ENCODE measurements at regions not wholly inside any gene's neighbourhood (a gene's known extent, or its start where the extent isn't known, plus 50 kb on each side); places are given as distances from the start of the nearest gene placed in this dataset.

- Histone ChIP-seq H3K9me3 (ENCODE audit: insufficient read depth, low read depth, low read length) (no peaks in the 10 kb centered on the region), H3K4me1 (ENCODE audit: insufficient read depth, low read length) (no peaks in the 10 kb centered on the region), H3K36me3 (ENCODE audit: insufficient read depth, low read length) (no peaks in the 10 kb centered on the region), H3K9ac (ENCODE audit: low read length) (no peak overlapping the region), H3K4me2 (ENCODE audit: low read length) (no peak overlapping the region), H3K4me3 (ENCODE audit: insufficient read depth, low read depth, low read length) (no peak overlapping the region), H4K20me1 (ENCODE audit: insufficient read depth, low read length) (no peaks in the 10 kb centered on the region), H3K27me3 (ENCODE audit: insufficient read depth, low read length) (no peaks in the 10 kb centered on the region), H3K79me2 (ENCODE audit: insufficient read depth, low read length) (no peaks in the 10 kb centered on the region), H2AFZ (ENCODE audit: low read depth, low read length) (no peak overlapping the region), H3K27ac (ENCODE audit: low read depth, low read length) (no peak overlapping the region)
- no peaks in the 10 kb centered on the region for H3K27me3 Mint-ChIP-seq (ENCODE audit: low read depth, unreplicated experiment)
- H3K27ac Mint-ChIP-seq (ENCODE audit: unreplicated experiment) = no peak overlapping the region
- DNase-seq (ENCODE audit: low read depth) (no peak), FAIRE-seq (no peak)
- TF ChIP-seq, protein P1, sequence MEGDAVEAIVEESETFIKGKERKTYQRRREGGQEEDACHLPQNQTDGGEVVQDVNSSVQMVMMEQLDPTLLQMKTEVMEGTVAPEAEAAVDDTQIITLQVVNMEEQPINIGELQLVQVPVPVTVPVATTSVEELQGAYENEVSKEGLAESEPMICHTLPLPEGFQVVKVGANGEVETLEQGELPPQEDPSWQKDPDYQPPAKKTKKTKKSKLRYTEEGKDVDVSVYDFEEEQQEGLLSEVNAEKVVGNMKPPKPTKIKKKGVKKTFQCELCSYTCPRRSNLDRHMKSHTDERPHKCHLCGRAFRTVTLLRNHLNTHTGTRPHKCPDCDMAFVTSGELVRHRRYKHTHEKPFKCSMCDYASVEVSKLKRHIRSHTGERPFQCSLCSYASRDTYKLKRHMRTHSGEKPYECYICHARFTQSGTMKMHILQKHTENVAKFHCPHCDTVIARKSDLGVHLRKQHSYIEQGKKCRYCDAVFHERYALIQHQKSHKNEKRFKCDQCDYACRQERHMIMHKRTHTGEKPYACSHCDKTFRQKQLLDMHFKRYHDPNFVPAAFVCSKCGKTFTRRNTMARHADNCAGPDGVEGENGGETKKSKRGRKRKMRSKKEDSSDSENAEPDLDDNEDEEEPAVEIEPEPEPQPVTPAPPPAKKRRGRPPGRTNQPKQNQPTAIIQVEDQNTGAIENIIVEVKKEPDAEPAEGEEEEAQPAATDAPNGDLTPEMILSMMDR (IDR thresholded peaks at IDR 0.05; ENCODE audit: insufficient read depth, low read depth, low read length) = no peak
- TF ChIP-seq EZH2 (IDR thresholded peaks at IDR 0.05; ENCODE audit: insufficient read depth, low read length) = no peak
- H3K4me3 Mint-ChIP-seq (ENCODE audit: unreplicated experiment) = no peak overlapping the region
- H3K9me3 Mint-ChIP-seq (ENCODE audit: unreplicated experiment) = peaks cover 1% of the 10 kb centered on the region
- no peaks in the 10 kb centered on the region for H3K36me3 Mint-ChIP-seq (ENCODE audit: low read depth, unreplicated experiment)
- no peaks in the 10 kb centered on the region for H3K4me1 Mint-ChIP-seq (ENCODE audit: low read depth, unreplicated experiment)
Observed at GRCh38 chr6:73956305-73956704, 260.3 kb downstream of the CD109 start.

DNA sequence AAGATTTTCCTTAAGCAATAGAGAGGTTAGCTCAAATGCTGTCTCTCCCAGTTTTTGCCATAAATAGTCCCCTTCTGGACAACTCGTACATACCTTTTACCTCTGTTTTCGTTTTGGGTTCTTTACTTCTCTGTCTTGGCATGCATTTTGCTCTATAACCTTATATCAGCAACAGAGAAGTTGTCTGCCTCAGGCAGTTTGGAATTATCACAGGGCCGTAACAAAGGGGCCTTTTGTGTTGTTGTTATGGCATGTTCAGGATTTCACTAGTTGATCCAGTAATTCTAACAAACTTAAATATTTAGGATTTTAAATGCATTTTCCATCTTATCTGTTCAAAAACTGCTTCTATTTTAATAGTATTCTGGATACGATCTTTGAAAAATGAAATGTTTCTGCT lies 259.8 kb downstream of the CD109 start:
- Mint-ChIP-seq H3K27ac (ENCODE audit: unreplicated experiment) (no peak overlapping the region), H3K4me3 (ENCODE audit: unreplicated experiment) (no peak overlapping the region), H3K27me3 (ENCODE audit: low read depth, unreplicated experiment) (no peaks in the 10 kb centered on the region), H3K36me3 (ENCODE audit: low read depth, unreplicated experiment) (no peaks in the 10 kb centered on the region), H3K9me3 (ENCODE audit: unreplicated experiment) (peaks cover 1% of the 10 kb centered on the region), H3K4me1 (ENCODE audit: low read depth, unreplicated experiment) (no peaks in the 10 kb centered on the region)
- no peak overlapping the region for H3K9ac ChIP-seq (ENCODE audit: low read length)
- DNase-seq (ENCODE audit: low read depth) (no peak), FAIRE-seq (no peak)
- no peaks in the 10 kb centered on the region for H3K79me2 ChIP-seq (ENCODE audit: insufficient read depth, low read length)
- H3K9me3 ChIP-seq (ENCODE audit: insufficient read depth, low read depth, low read length) = no peaks in the 10 kb centered on the region
- no peaks in the 10 kb centered on the region for H3K36me3 ChIP-seq (ENCODE audit: insufficient read depth, low read length)
- H2AFZ ChIP-seq (ENCODE audit: low read depth, low read length) = no peak overlapping the region
- H3K4me3 ChIP-seq (ENCODE audit: insufficient read depth, low read depth, low read length) = no peak overlapping the region
- H3K4me2 ChIP-seq (ENCODE audit: low read length) = no peak overlapping the region
- no peak overlapping the region for H3K27ac ChIP-seq (ENCODE audit: low read depth, low read length)
- H3K4me1 ChIP-seq (ENCODE audit: insufficient read depth, low read length) = no peaks in the 10 kb centered on the region
- H4K20me1 ChIP-seq (ENCODE audit: insufficient read depth, low read length) = no peaks in the 10 kb centered on the region
- TF ChIP-seq, protein P1 (IDR thresholded peaks at IDR 0.05; ENCODE audit: insufficient read depth, low read depth, low read length) = no peak
- no peaks in the 10 kb centered on the region for H3K27me3 ChIP-seq (ENCODE audit: insufficient read depth, low read length)

GRCh38 chr6:73954881-73955280 lies 258.9 kb downstream of the CD109 start:
- Histone ChIP-seq H3K9ac (ENCODE audit: low read length) (no peak overlapping the region), H3K4me1 (ENCODE audit: insufficient read depth, low read length) (no peaks in the 10 kb centered on the region), H3K27ac (ENCODE audit: low read depth, low read length) (no peak overlapping the region), H3K4me3 (ENCODE audit: insufficient read depth, low read depth, low read length) (no peak overlapping the region), H3K36me3 (ENCODE audit: insufficient read depth, low read length) (no peaks in the 10 kb centered on the region), H3K79me2 (ENCODE audit: insufficient read depth, low read length) (no peaks in the 10 kb centered on the region), H3K4me2 (ENCODE audit: low read length) (no peak overlapping the region), H3K9me3 (ENCODE audit: insufficient read depth, low read depth, low read length) (no peaks in the 10 kb centered on the region), H3K27me3 (ENCODE audit: insufficient read depth, low read length) (no peaks in the 10 kb centered on the region), H4K20me1 (ENCODE audit: insufficient read depth, low read length) (no peaks in the 10 kb centered on the region), H2AFZ (ENCODE audit: low read depth, low read length) (no peak overlapping the region)
- Mint-ChIP-seq H3K27ac (ENCODE audit: unreplicated experiment) (no peak overlapping the region), H3K9me3 (ENCODE audit: unreplicated experiment) (peaks cover 1% of the 10 kb centered on the region), H3K36me3 (ENCODE audit: low read depth, unreplicated experiment) (no peaks in the 10 kb centered on the region), H3K4me3 (ENCODE audit: unreplicated experiment) (no peak overlapping the region), H3K27me3 (ENCODE audit: low read depth, unreplicated experiment) (no peaks in the 10 kb centered on the region), H3K4me1 (ENCODE audit: low read depth, unreplicated experiment) (no peaks in the 10 kb centered on the region)
- TF ChIP-seq, protein P1 (IDR thresholded peaks at IDR 0.05; ENCODE audit: insufficient read depth, low read depth, low read length) = no peak
- no peak for TF ChIP-seq EZH2 (IDR thresholded peaks at IDR 0.05; ENCODE audit: insufficient read depth, low read length)
- DNase-seq (ENCODE audit: low read depth) (no peak), FAIRE-seq (no peak)

Data from astrocyte (in vitro differentiated cells and primary cell).